ENCODE measurements at regions not wholly inside any gene's neighbourhood (a gene's known extent, or its start where the extent isn't known, plus 50 kb on each side); places are given as distances from the start of the nearest gene placed in this dataset.
A peak's percentile ranks its signal among the peaks of the same experiment; 100 is the strongest.

DNA sequence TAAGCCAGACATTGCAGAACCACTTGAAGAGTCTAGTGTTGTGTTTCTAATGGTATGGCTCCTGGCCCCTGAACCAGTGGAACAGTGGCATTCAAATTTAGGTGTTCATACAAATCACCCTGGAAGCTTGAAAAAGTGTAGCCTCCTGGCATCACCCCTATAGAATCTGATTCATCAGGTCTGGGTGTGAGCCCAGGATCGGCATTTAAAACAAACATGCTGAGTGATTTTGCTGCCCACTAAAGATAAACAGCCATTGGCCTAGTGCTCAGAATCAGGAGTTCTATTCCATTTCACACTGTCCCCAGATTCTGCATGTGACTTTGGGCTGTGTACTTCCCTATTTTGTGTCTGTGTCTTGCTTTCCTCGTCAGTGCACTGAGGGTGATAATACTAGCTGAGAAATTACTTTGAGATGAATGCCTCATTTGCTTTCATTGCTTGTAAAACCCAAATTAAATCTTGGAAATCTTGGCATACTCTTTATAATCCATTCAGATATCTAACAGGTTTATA lies 241.5 kb upstream of the CLINT1 start:
- no peak for DNase-seq

DNA sequence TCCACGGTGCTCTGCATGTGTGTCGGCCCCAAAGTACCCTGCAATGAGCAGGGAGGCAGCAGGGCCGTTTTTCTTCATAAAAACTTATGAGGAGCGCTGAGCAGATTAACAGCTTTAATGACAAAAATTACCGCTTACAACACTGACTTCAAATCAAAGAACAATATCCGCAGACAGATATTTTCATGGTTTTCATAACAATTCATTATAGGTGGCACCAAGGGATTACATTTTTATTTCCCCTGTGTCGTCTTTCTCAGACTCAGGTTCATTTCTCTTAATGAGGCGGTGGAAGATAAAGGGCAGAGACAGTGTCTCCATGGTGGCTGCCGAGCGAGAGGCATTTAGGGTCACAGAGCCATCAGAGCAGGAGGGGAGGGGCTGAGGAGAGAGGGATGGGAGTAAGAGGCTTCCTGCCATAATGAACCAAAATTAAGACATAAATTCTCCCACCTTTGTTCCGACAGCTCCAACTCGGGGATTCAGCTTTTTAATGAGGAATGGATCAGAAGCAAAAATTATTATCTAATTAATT lies 240.7 kb upstream of the CLINT1 start:
- DNase-seq, result no peak

DNA sequence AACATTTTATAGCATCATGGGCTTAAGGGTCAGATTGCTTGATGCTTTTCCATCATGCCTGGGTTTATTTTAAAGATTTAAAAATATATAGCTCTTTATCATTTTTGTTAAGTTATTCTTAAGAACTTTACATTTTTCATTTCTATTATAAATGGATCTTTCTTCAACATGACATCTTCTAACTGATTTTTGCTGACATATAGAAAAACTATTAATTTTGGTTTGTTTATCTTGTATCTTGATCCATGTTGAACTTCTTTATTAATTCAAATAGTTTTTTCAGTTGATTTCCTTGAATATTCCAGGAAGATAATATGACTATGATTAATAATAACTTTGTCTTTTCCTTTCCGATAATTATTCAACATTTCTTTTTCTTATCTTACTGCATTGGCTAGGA lies 237.9 kb upstream of the CLINT1 start:
- no peak for DNase-seq

DNA sequence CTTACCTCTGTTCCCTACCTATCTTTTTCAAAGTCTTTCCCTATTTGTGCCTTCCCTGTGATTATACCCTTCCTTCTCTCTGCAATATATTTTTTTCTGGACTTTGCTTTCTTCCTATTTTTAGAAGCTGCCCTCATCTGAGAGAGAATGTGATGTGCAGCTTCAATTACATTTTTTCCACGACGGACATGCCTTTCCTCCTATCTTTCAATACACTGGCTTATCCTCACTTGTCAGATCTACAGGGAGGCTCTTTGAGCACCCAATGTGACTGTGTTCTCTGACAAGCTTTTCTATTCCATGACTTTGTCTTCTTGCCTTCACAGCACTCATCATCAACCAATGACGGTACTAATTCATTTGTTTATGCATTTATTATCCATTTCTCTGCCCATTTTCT lies 227.9 kb upstream of the CLINT1 start:
- DNase-seq, result no peak

DNA sequence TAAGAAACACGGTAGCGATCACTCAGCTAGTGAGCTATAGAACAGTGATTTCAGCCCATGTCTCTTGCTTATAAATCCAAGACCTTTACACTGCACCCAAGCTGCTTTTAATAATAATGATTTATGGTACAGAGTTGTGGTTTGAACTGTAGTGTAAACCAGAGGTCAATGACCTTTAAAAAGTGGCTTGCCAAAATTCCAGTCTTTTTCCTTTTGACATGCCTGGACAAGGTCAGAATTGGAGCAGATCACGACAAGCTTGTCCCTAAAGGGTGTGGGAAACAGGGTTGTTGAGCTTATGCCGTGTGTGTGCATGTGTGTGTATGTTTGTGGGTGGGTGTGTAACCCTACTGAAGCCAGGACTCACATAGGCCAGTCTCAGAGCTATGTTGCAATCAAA lies 225.3 kb upstream of the CLINT1 start:
- no peak for DNase-seq

DNA sequence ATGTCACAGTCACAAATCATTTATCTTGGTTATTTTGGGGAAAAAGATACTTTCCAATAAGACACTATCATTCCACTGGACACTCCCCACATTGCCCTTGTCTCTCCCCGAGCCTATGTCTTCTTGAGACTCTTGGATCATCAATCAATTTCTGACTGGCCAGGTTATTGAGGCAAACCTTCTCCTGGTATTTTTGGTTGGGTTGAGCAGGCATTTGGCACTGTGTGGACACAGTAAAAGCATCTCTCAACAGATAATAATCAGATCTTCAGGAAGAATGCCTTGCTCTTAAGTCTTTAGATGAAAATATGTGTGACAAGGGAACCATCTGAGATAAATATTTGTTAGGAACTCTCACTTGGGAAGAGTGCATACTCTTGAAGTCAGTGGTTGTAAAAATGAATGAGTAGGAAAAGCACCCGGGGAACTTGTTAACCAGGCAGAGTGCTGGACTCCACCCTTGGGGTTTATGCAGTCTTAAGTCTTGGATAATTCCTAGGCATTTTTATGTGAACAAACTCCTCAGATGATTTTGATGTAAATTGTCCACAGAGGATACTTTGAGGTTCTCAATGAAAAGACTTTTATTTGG lies 223.8 kb upstream of the CLINT1 start:
- DNase-seq, result no peak

DNA sequence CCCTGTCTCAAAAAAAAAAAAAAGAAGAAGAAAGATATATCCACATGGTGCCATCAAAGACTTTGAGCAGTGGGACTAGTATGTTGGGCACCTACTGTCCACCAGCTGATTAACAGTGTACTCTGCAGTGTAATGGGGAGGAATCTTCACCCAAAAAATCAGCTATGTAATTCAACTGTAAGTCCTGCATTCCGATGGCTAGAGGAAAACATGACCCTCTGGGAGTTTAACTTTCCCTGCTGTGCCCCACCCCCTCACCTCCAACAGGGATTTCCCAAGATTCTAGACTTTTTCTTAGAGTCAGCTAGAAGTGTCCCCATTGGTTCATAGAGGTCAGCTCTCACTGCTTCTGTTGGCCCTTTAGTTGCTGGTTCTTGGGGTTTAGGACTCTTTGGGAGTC lies 221.2 kb upstream of the CLINT1 start:
- DNase-seq, result no peak

DNA sequence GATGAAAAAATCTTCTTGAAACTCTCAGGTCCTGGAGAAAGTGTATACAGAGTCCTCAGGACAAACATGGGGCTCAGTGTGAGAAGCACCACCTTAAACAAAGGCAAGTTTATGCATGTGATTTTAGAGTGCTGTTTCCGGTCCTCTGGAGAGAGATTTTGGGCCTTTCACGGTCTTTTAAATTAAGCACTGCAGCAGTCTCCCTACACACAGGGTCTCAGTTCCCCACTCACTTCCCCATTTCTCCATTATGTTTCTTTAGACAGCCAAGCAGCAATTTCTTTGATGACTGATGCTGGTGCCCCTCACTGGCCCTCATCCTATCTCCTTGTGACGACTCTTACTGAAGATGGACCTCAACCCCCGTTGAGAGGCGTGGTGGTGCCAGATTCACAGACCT lies 220.2 kb upstream of the CLINT1 start:
- no peak for DNase-seq

DNA sequence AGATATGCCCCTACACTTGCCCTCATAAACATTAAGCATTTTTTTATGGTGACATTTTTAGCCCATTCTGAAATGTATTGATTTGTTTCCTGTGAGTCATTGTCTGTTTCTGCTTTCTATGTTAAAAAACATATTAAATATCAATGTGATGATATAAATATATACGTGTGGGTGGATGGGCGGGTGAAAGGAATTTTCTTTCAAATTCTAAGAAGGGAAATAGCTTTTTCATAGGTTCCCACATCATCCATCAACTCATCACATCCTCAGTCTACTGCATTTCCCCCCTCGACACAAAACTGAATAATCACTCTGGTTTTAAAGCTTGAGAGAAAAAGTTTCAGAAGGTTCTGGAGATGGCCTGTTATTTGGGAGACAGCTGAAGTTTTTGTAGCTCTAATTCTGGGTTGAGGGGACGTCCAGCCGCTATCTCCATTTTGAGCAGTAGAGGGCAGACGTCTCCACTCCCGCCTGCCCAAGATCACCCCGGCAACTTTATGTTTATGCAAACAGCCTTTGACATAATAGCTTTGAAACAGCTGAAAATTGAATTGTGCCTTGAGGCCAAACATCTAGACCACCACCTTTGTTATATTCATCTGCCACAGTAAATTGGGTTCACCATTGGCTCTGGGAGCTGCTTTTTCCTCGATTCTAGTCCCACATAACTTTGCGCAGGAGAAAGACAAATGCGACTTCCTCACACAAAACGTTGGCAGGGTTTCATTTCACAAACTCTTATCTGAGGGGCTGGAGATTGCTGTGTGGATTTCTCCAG lies 216.2 kb upstream of the CLINT1 start:
- peak; percentile 2 for DNase-seq

DNA sequence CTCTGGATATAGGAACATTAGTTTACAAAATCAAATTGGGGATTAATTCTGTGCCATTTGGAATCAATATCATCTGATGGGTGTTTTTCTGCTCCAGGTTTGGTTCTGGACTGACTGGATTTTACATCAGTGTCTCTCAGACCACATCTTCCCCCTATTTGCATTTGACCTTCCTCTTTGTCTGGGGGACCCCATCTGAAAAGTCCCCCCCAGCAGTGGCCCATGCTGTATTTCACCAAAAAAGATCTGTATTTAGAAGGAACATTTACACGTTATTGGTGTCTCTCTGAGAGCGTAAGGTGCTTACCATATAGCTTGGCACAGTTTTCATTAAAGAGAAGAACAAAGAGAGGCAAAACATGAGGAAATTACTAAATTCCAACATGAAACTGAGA lies 215.6 kb upstream of the CLINT1 start:
- no peak for DNase-seq

DNA sequence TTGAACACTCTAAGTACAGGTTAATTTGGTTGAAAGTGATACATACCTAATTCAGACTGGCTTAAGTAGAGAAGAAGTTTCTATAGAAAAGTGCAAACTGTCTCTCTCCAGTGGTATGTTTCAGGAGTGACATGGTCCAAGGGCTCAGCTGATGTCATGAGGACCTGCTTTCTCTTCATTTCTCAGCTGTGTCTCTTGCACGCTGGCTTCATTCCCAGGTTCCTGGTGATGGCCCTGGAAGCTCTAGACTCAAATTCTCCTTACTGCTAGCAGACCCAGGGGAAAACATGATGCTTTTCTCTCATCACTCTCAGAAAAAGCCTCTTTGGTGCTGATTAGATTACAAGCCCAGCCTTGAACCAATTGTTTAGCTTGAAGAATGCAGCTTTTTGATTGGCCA lies 211.9 kb upstream of the CLINT1 start:
- DNase-seq, result no peak

DNA sequence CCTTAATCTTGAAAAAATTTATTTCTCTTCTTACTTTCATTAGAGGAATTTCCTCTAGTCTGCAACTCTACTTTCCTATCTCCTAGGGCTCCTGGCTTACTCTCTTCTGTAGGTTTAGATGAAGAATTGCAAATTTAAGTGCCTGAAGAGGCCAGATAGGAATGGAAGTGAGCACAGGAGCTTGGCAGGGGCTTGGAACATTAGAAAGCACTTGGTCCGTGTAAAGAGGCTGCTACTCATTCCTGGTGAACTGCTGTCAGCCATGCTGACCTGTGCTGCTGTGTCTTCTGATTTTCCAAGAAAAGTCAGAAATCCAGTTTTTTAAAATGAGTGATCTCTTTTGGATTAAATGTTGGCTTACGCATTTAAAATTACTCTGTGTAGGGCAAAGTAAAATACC lies 210.9 kb upstream of the CLINT1 start:
- DNase-seq, result no peak

DNA sequence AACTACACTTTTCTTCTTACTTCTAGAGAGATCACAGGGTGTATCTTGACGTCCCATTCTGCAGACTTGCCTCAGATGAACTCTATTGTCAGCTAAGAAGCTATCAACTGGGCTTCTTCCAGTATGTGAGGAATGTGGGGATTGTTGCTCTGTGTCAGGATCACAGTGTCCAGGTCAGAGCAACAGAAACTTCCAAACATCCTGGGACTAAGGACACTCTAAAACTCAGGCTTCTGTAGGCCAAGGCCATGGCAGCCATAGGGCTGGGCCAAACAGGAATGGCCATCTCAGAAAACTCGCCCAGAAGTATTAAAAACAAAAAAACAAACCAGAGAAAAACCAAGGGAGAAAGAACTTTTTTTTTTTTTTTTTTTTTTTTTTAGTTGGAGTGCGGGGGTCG lies 210.0 kb upstream of the CLINT1 start:
- no peak for DNase-seq

DNA sequence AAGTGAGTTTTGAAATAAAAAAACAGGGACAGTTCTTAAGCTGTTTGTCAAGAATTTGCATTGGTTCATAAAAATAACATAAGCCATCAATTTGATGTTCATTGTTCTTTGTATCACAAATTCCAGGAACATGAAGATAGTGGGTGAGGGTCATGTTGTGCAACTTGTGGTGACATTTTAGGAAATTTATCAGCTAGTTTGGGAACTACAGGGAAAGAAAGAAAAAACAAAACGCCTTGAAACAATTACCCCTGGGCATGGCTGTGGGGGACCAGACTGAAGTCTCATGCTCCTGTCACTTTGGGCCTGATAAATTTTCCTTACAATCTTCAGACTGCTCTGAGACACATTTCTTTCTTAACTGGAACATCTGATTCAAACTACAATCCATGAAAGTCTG lies 207.1 kb upstream of the CLINT1 start:
- no peak for DNase-seq

DNA sequence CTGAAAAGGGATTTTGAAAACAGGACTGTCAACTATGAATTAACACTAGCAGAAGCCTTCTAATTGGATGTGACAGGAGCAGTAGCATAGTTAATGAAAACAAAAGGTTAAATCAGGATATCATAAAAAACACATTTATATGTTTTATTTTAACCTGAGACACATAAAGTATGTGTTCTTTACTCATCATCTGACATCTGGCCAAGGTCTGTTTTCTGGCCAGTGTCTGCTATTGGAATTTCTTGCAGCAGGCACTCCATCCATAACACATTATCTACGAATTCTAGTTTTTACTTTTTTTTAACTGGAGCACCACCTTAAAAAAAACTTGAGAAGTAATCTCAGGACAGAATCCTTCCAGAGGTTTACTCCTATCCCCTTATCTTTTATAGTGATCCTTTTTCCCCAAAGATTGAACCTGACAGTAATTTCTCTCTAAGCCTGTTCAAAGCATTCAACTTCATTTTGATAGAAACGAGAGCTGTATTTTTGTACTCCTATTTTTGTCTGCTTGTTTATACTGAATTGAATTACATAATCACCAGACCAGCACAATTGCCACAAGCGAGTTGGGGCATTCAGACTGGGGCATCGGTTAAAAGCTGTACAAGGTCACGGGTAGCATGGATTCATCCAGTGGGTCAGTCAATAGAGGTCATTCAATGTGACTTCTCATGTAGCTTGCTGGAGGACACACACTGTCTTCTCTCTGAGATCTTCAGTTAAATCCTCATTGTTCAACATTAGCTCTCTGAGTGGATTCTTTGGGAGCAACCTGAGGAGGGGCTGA lies 205.6 kb upstream of the CLINT1 start:
- no peak for DNase-seq

DNA sequence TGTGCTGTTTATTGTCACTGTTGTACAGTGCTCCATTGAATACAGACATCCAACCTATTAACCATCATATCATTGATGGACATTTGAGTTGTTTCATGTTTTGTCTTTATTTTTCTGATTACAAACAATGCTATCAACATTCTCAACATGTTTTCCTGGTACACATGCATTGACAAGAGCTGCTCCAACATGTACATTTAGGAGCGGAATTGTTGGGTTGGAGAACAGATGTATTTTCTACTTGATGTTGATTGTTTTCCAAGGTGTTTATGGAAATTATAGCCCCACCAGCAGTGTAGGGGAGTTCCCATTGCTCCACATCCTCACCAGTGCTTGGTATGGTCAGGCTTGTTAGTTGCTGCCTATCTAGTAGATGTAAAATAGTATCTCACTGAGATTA lies 204.1 kb upstream of the CLINT1 start:
- no peak for DNase-seq

DNA sequence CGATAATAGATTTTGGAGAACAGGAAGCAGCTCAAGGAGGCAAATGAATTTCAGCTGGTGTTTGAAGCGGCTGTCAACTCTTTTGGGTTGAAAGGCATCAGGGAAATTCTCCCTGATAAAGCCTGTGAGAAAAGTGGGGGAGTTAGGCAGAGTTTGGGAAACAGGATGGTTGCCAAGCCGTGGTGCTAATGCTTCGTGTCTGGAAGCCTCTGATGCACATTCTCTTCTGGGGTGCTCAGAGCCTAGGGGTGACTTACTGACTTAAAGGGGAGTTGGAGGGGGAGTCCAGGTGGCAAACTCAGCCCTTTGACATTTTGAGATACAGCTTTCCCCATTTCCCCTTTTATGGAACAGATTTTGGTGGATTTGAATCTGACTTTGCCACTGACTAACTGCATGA lies 202.5 kb upstream of the CLINT1 start:
- no peak for DNase-seq

DNA sequence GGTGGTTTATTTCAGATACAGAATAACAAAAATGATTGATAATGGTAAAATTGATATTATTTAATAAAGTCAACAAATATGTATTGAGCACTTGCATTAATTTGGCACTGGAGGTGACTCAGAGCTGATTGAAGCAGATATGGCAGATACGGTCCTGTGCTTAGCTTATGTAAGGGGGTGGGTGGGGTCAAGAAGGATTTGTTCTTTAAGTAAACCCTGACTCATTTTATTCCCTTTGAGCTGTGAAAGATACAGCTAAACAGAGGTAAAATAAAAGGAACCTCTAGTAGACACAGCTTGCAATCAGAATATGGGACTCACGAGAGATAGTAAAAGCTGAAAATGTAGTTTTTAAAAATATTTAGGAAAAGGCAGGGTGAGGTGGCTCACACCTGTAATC lies 201.3 kb upstream of the CLINT1 start:
- DNase-seq, result no peak

DNA sequence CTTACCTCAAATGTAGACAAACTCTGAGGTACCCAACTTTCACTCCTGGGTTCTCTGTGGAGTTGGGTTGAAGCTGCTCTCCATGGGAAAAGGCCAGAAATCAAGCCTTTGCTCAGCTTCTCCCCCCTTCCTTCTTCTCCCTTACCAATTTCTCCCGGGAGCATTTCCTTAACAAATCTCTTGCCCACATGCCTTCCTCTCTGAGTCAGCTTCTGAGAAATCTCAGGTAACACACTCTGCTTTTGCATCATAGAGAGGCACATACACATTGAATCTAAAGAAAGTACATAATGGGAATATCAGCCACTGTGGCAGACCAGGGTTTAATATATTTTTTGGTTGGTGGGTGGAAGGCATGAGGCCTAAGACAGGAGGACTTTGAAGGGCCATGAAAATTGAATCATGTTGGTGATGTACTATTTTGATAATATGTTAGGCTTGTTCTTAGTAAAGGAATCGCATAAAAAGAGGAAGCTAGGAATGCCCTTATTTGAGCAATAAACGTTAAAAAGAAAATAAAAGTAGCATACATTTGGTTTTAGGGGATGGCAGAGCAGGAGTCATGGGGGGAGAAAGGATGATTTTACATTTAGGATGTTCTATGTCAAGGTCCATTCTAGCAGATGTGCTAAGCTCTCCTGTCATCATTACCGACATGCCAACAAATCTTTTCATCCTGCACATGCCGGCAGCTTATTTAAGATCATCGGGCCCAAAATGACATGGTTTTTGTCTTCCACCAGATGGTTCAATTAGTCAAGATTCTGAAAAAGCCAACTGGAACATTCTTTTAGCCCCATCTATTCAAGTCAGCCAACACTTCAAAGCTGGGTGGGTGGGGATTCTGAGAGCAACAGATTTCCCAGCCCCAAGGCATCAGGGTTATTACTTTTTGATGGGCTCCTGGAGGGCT lies 199.5 kb upstream of the CLINT1 start:
- DNase-seq, result no peak

DNA sequence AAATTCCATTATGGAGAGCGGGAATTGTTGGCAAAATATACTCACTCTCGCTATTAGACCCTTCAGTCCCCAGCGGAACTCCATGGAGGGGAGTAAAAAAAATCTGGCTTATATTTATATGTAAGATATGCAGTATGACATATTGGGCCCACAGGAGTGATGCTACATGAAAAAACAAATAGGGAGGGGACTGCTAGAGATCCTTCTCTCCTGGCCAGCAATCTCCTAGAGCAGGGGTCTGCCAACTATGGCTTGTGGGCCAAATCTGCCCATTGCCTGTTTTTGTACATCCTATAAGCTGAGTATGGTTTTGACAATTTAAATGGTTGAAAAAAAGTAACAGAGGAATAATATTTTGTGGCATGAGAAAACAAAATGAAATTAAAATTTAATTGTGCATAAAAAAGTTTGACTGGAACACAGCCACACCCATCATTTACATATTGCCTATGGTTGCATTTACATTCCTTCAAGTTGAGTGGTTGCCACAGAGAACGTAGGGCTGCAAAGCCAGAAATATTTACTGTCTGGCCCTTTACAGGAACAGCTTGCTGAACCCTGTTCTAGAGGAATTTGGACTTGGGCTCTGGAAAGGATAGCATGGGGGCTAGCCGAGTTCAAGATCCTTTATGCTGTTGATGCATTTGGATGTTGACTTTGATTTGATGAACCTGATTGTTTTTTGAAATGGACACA lies 197.3 kb upstream of the CLINT1 start:
- no peak for DNase-seq

DNA sequence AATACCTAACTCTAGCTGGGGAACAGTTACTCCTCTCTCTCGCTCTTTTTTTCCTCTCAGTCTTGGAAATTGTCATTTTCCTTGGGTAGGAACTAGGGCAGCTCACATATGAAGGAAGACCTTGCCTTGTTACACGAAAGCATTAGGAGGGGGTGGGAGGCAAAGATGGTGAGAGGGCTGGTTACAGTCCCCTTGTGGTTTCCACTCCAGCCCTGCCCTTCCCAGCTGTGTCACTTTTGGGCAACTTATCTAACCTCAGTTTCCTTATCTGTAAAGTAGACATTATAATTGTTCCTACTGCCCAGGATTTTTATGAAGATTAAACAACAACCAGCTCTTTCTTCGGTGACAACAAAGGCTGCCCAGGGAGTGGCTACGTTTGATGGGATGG lies 196.2 kb upstream of the CLINT1 start:
- no peak for DNase-seq
